ENCODE measurements at regions not wholly inside any gene's neighbourhood (a gene's known extent, or its start where the extent isn't known, plus 50 kb on each side); places are given as distances from the start of the nearest gene placed in this dataset.
"Not testable (repeated sequence)": the region's sequence is repeated elsewhere in the genome, so short reads cannot be mapped to it uniquely, and the experiment has no call there.

DNA sequence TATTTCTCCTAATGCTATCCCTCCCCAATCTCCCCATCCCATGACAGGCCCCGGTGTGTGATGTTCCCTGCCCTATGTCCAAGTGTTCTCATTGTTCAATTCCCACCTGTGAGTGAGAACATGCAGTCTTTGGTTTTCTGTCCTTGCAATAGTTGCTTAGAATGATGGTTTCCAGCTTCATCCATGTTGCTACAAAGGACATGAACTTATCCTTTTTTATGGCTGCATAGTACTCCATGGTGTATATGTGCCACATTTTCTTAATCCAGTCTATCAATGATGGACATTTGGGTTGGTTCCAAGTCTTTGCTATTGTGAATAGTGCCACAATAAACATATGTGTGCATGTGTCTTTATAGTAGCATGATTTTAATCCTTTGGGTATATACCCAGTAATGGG, 51.3 kb upstream of the RIOK2 start:
- H2BK20ac ChIP-seq (ENCODE audit: low read length); H3K4me1 ChIP-seq (replicated peaks in 1 of 4; ENCODE audit: control insufficient read depth in 3 of 4, insufficient read depth in 4 of 4, low read length in 3 of 4); CTCF ChIA-PET (ENCODE audit: partially characterized antibody); H4K8ac ChIP-seq (ENCODE audit: extremely low read depth, insufficient read depth, low read length); DNase-seq (ENCODE audit: low read depth in 1 of 2, low spot score in 2 of 2); H3K36me3 ChIP-seq (ENCODE audit: control insufficient read depth in 2 of 4, insufficient read depth in 4 of 4, low read length in 3 of 4); H3K9me3 ChIP-seq (ENCODE audit: insufficient read depth in 2 of 2, low read depth in 1 of 2, low read length in 1 of 2); H4K5ac ChIP-seq (ENCODE audit: insufficient read length, low read depth, low read length); H4K20me1 ChIP-seq (replicated peaks in 1 of 2; ENCODE audit: control insufficient read depth in 1 of 2, insufficient read depth in 2 of 2, low read length in 2 of 2); H3K9ac ChIP-seq (replicated peaks in 1 of 4; ENCODE audit: extremely low read depth in 1 of 4, low read depth in 3 of 4, low read length in 3 of 4); H3K4me2 ChIP-seq (ENCODE audit: insufficient read depth in 1 of 2, low read depth in 2 of 2, low read length in 2 of 2); H3K27me3 ChIP-seq (replicated peaks in 1 of 4; ENCODE audit: control insufficient read depth in 3 of 4, extremely low read depth in 1 of 4, insufficient read depth in 3 of 4, low read length in 3 of 4); H3K4ac ChIP-seq (replicated peaks; ENCODE audit: insufficient read length, low read depth, low read length); H3K79me1 ChIP-seq (ENCODE audit: low read depth, low read length); H2BK120ac ChIP-seq (replicated peaks; ENCODE audit: low read depth, low read length); H3K18ac ChIP-seq (ENCODE audit: extremely low read depth, low read length); H3K56ac ChIP-seq (replicated peaks; ENCODE audit: insufficient read length, low read depth, low read length); H3K27ac ChIP-seq (ENCODE audit: low read depth, low read length); H2BK15ac ChIP-seq (ENCODE audit: low read length); H3K14ac ChIP-seq (ENCODE audit: insufficient read length); FAIRE-seq; H2AK5ac ChIP-seq (ENCODE audit: low read depth, low read length); H2BK12ac ChIP-seq (ENCODE audit: low read depth, low read length); H3K79me2 ChIP-seq (ENCODE audit: control insufficient read depth in 1 of 2, insufficient read depth in 2 of 2, low read length in 2 of 2); H4K91ac ChIP-seq (replicated peaks; ENCODE audit: insufficient read length, low read length); H3K4me3 ChIP-seq (ENCODE audit: extremely low read depth in 1 of 4, insufficient read depth in 2 of 4, low read depth in 3 of 4, low read length in 4 of 4); H3K23me2 ChIP-seq (ENCODE audit: low read depth, low read length); H2AFZ ChIP-seq (ENCODE audit: low read length); H3K23ac ChIP-seq (ENCODE audit: insufficient read length); POLR2A ChIA-PET (ENCODE audit: partially characterized antibody); H2BK5ac ChIP-seq (ENCODE audit: low read depth, low read length): not testable (repeated sequence)
- WGBS, 2 experiments (ENCODE audit: extremely low coverage in 1 of 2, insufficient coverage in 1 of 2, insufficient read length in 1 of 2, insufficient replicate concordance in 2 of 2, low coverage in 1 of 2, low lambda C conversion rate in 2 of 2, missing lambda C conversion rate in 1 of 2), result 95% methylated on average over 1 of the region's 1 CpG; no CpG with 5 or more reads in 1 of the 2 experiments

Data from H1 (cell line).